Neural crest cell (in vitro differentiated cells): ENCODE measurements at regions not wholly inside any gene's neighbourhood (a gene's known extent, or its start where the extent isn't known, plus 50 kb on each side); places are given as distances from the start of the nearest gene placed in this dataset.

ENCODE experiments used
- DNase-seq: peaks from one replicate; pipeline ENCODE4 v3.0.0; 2021; ENCODE audit warnings: low read depth, mixed read lengths, low spot score
- H3K27ac Mint-ChIP-seq: one replicate; pipeline ENCODE4 v1.8.0; 2021; ENCODE audit warnings: mild to moderate bottlenecking, mixed read lengths; ENCODE audit not compliant: unreplicated experiment
- H3K27me3 Mint-ChIP-seq: 2 replicates; pipeline ENCODE4 v1.8.0; 2021; ENCODE audit warnings: low read depth, mild to moderate bottlenecking, mixed read lengths
- H3K36me3 Mint-ChIP-seq: 2 replicates; pipeline ENCODE4 v1.8.0; 2021; ENCODE audit warnings: low read depth, mild to moderate bottlenecking, mixed read lengths
- H3K4me1 Mint-ChIP-seq: 2 replicates; pipeline ENCODE4 v1.8.0; 2021; ENCODE audit warnings: mixed read lengths
- H3K4me3 Mint-ChIP-seq: one replicate; pipeline ENCODE4 v1.8.0; 2021; ENCODE audit warnings: mild to moderate bottlenecking, mixed read lengths
- H3K9me3 Mint-ChIP-seq: 2 replicates; pipeline ENCODE4 v1.8.0; 2021; ENCODE audit warnings: mixed read lengths
- TF ChIP-seq, protein P1 (sequence below): fragments of 200-600 bp; sonication (generic); conservative IDR thresholded peaks from 2 replicates; pipeline ENCODE4 v1.5.0; 2021; ENCODE audit warnings: antibody characterized with exemption, mild to moderate bottlenecking

DNA sequence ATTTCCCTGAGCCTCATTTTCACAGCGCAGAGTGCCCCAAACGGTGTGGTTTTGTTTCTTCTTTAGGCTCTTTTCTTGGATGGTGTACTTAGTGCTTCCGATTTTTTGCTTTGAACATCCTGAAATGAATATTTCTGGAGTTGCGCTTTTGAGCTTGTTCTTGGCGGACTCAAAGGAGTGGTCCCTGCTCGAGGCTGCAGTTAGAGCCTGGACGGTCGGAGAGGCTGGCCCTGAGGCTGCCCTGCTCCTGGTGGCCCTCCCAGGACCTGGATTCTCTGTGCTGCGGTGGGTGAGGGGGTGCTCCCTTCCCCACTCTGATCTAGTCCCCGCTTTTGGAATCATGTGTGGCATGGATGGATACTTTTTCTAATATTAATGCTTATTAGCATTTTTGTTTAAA lies 291.8 kb upstream of the IRX4 start:
- TF ChIP-seq, protein P1, sequence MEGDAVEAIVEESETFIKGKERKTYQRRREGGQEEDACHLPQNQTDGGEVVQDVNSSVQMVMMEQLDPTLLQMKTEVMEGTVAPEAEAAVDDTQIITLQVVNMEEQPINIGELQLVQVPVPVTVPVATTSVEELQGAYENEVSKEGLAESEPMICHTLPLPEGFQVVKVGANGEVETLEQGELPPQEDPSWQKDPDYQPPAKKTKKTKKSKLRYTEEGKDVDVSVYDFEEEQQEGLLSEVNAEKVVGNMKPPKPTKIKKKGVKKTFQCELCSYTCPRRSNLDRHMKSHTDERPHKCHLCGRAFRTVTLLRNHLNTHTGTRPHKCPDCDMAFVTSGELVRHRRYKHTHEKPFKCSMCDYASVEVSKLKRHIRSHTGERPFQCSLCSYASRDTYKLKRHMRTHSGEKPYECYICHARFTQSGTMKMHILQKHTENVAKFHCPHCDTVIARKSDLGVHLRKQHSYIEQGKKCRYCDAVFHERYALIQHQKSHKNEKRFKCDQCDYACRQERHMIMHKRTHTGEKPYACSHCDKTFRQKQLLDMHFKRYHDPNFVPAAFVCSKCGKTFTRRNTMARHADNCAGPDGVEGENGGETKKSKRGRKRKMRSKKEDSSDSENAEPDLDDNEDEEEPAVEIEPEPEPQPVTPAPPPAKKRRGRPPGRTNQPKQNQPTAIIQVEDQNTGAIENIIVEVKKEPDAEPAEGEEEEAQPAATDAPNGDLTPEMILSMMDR = no peak
- Mint-ChIP-seq H3K27me3 (peaks cover 9% of the 10 kb centered on the region), H3K27ac (no peak overlapping the region), H3K36me3 (no peaks in the 10 kb centered on the region), H3K4me1 (peaks cover 33% of the 10 kb centered on the region), H3K9me3 (no peaks in the 10 kb centered on the region), H3K4me3 (no peak overlapping the region)
- no peak for DNase-seq

GRCh38 chr5:2173151-2173834 lies 290.6 kb upstream of the IRX4 start:
- Mint-ChIP-seq H3K4me3 (no peak overlapping the region), H3K4me1 (peaks cover 39% of the 10 kb centered on the region), H3K27ac (peak overlapping the region; percentile 88), H3K9me3 (no peaks in the 10 kb centered on the region), H3K36me3 (no peaks in the 10 kb centered on the region), H3K27me3 (peaks cover 14% of the 10 kb centered on the region)
- TF ChIP-seq, protein P1 = no peak
- DNase-seq = no peak

DNA sequence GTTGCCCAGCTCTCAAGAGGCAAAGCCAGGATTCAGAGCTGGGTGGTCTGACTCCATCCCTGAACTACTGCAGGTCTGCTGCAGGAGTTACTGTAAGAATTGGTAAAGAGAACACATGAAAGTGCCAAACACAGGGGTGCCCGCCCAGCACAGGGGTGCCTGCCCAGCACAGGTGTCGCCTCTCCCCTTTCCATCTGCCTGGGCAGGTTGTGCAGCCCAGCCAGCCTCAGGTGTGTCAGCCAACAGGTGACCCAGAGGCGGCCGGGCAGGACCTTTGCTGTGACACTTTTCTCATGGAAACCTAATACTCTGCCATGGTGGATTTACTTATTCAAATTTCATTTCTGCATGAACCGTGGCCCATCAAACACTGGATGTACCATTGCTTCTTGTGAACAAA lies 289.7 kb upstream of the IRX4 start:
- no peak overlapping the region for H3K4me3 Mint-ChIP-seq
- TF ChIP-seq, protein P1 = no peak
- H3K36me3 Mint-ChIP-seq = no peaks in the 10 kb centered on the region
- H3K4me1 Mint-ChIP-seq = peaks cover 39% of the 10 kb centered on the region
- no peak for DNase-seq
- peaks cover 14% of the 10 kb centered on the region for H3K27me3 Mint-ChIP-seq
- no peaks in the 10 kb centered on the region for H3K9me3 Mint-ChIP-seq
- H3K27ac Mint-ChIP-seq = no peak overlapping the region

- DNase-seq = no peak
- Mint-ChIP-seq H3K4me3 (no peak overlapping the region), H3K27me3 (peaks cover 14% of the 10 kb centered on the region), H3K9me3 (no peaks in the 10 kb centered on the region), H3K36me3 (no peaks in the 10 kb centered on the region), H3K4me1 (peaks cover 40% of the 10 kb centered on the region), H3K27ac (no peak overlapping the region)
- TF ChIP-seq, protein P1 = no peak
Measured at GRCh38 chr5:2170761-2171160, 288.0 kb upstream of the IRX4 start.

DNA sequence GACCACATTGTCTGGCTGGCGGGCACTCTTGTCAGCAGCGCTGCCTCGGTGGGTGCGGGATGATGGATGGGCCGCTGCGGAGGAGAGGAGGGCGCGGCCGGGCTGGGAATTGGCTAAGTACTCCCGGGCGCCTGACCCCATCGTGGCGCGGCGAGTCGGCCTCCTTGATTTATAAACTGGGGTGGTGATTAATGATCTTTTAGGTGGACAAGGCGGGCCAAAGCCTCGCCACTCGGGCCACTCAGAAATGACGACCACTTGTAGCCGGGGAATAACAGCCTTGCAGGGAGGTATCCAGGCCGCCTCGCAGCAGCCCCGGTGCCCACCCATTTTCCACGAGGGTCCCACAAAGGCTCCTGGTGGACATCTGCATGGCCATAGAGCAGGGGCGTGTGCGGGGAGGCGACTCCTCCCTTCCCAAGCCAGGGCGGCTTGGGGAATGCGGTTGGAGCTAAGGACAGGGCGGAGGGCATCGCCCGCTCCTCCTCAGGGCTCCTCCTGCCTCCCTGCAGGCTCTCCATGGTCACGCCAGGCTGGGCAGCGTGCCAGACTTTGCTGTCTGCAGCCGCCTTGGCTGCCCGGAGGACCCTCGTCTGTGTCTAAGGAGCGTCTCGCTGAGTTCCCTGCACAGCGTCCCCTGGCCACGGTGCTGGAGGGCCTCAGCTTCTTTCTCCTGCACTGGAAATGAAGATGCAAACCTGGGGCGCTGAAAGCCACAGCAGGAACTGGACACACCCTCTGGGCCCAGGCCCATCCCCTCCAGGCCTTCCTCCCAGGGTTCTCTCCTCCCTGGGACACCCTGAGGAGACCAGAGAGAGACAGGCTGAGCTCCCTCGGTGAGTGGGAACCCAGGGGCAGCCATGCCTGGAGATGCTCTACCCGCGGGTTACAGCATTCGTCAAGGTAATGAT lies 287.4 kb upstream of the IRX4 start:
- peaks cover 14% of the 10 kb centered on the region for H3K27me3 Mint-ChIP-seq

More for the DNA sequence above, 287.4 kb upstream of the IRX4 start:
- no peak for DNase-seq
- no peaks in the 10 kb centered on the region for H3K36me3 Mint-ChIP-seq
- peaks cover 45% of the 10 kb centered on the region for H3K4me1 Mint-ChIP-seq
- H3K4me3 Mint-ChIP-seq = no peak overlapping the region
- no peak overlapping the region for H3K27ac Mint-ChIP-seq
- TF ChIP-seq, protein P1 = no peak
- H3K9me3 Mint-ChIP-seq = no peaks in the 10 kb centered on the region
